ENCODE measurements at regions not wholly inside any gene's neighbourhood (a gene's known extent, or its start where the extent isn't known, plus 50 kb on each side); places are given as distances from the start of the nearest gene placed in this dataset.

DNA sequence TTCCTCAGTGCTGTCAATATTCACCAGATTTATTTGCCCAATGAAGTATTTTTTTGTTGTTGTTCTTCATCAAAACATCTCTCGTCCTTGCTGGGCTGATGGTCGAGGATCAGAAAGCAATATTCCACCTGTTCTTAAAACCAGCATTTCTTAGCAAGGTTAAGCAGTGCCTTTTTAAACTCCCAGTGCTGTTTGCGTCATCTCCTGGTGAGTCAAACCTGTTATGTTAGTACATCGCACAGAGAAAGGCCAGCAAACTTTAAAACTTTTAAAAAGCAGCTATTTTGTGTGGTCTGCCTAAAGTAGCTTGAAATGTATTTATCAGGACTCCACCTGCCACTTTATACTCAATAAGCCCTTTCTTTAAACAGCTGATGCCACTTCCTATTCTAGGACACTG lies 802.0 kb downstream of the KCNA4 start:
- TF ChIP-seq ARNTL (CRISPR knock-in tag; IDR thresholded peaks at IDR 0.05; ENCODE audit: borderline replicate concordance, low read depth) (no peak), OSR1 (CRISPR knock-in tag; IDR thresholded peaks at IDR 0.05) (no peak), TOX (CRISPR knock-in tag; IDR thresholded peaks at IDR 0.05; ENCODE audit: borderline replicate concordance) (no peak), ZNF70 (CRISPR knock-in tag; IDR thresholded peaks at IDR 0.05) (no peak), TCF4 (CRISPR knock-in tag; IDR thresholded peaks at IDR 0.05; ENCODE audit: borderline replicate concordance) (no peak), GLIS3 (CRISPR knock-in tag; IDR thresholded peaks at IDR 0.05) (no peak), RARB (CRISPR knock-in tag; IDR thresholded peaks at IDR 0.05) (no peak), ZC3H10 (CRISPR knock-in tag; IDR thresholded peaks at IDR 0.05) (no peak), ISL1 (CRISPR knock-in tag; IDR thresholded peaks at IDR 0.05) (no peak)
- TF ChIP-seq, protein P1, sequence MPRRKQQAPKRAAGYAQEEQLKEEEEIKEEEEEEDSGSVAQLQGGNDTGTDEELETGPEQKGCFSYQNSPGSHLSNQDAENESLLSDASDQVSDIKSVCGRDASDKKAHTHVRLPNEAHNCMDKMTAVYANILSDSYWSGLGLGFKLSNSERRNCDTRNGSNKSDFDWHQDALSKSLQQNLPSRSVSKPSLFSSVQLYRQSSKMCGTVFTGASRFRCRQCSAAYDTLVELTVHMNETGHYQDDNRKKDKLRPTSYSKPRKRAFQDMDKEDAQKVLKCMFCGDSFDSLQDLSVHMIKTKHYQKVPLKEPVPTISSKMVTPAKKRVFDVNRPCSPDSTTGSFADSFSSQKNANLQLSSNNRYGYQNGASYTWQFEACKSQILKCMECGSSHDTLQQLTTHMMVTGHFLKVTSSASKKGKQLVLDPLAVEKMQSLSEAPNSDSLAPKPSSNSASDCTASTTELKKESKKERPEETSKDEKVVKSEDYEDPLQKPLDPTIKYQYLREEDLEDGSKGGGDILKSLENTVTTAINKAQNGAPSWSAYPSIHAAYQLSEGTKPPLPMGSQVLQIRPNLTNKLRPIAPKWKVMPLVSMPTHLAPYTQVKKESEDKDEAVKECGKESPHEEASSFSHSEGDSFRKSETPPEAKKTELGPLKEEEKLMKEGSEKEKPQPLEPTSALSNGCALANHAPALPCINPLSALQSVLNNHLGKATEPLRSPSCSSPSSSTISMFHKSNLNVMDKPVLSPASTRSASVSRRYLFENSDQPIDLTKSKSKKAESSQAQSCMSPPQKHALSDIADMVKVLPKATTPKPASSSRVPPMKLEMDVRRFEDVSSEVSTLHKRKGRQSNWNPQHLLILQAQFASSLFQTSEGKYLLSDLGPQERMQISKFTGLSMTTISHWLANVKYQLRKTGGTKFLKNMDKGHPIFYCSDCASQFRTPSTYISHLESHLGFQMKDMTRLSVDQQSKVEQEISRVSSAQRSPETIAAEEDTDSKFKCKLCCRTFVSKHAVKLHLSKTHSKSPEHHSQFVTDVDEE (CRISPR knock-in tag; IDR thresholded peaks at IDR 0.05): no peak
- TF ChIP-seq, protein P2, sequence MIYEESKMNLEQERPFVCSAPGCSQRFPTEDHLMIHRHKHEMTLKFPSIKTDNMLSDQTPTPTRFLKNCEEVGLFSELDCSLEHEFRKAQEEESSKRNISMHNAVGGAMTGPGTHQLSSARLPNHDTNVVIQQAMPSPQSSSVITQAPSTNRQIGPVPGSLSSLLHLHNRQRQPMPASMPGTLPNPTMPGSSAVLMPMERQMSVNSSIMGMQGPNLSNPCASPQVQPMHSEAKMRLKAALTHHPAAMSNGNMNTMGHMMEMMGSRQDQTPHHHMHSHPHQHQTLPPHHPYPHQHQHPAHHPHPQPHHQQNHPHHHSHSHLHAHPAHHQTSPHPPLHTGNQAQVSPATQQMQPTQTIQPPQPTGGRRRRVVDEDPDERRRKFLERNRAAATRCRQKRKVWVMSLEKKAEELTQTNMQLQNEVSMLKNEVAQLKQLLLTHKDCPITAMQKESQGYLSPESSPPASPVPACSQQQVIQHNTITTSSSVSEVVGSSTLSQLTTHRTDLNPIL (CRISPR knock-in tag; IDR thresholded peaks at IDR 0.05; ENCODE audit: low read depth): no peak
- TF ChIP-seq, protein P3, sequence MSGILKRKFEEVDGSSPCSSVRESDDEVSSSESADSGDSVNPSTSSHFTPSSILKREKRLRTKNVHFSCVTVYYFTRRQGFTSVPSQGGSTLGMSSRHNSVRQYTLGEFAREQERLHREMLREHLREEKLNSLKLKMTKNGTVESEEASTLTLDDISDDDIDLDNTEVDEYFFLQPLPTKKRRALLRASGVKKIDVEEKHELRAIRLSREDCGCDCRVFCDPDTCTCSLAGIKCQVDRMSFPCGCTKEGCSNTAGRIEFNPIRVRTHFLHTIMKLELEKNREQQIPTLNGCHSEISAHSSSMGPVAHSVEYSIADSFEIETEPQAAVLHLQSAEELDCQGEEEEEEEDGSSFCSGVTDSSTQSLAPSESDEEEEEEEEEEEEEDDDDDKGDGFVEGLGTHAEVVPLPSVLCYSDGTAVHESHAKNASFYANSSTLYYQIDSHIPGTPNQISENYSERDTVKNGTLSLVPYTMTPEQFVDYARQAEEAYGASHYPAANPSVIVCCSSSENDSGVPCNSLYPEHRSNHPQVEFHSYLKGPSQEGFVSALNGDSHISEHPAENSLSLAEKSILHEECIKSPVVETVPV (CRISPR knock-in tag; IDR thresholded peaks at IDR 0.05): no peak
- TF ChIP-seq, protein P4, sequence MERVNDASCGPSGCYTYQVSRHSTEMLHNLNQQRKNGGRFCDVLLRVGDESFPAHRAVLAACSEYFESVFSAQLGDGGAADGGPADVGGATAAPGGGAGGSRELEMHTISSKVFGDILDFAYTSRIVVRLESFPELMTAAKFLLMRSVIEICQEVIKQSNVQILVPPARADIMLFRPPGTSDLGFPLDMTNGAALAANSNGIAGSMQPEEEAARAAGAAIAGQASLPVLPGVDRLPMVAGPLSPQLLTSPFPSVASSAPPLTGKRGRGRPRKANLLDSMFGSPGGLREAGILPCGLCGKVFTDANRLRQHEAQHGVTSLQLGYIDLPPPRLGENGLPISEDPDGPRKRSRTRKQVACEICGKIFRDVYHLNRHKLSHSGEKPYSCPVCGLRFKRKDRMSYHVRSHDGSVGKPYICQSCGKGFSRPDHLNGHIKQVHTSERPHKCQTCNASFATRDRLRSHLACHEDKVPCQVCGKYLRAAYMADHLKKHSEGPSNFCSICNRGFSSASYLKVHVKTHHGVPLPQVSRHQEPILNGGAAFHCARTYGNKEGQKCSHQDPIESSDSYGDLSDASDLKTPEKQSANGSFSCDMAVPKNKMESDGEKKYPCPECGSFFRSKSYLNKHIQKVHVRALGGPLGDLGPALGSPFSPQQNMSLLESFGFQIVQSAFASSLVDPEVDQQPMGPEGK (CRISPR knock-in tag; IDR thresholded peaks at IDR 0.05; ENCODE audit: borderline replicate concordance): no peak
- no peak for ATAC-seq

DNA sequence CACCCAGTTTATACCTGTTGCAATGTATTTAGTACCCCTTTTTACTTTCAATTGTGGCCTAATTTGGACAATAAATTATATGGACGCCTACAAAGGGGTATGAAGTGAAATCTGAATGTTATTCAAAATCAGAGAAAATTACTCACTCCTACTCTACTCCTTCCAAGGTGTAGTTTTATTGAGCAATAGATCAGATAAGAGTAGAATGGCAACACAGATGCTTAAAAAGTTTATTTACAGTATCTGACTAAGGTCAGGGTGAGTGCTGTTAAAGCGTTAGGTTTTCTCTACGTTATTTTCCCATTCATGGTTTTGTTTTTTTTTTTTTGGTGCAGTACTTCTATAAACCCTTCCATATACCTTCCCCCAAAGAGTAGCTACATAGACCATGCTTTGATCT lies 805.6 kb downstream of the KCNA4 start:
- no peak for ATAC-seq
- TF ChIP-seq ESRRG (CRISPR knock-in tag; IDR thresholded peaks at IDR 0.05) (no peak), ZNF565 (CRISPR knock-in tag; conservative IDR thresholded peaks at IDR 0.05; ENCODE audit: low read depth) (no peak), GLIS3 (CRISPR knock-in tag; IDR thresholded peaks at IDR 0.05) (no peak), ZFP3 (CRISPR knock-in tag; IDR thresholded peaks at IDR 0.05) (no peak), ARNTL (CRISPR knock-in tag; IDR thresholded peaks at IDR 0.05; ENCODE audit: borderline replicate concordance, low read depth) (no peak), ZNF8 (CRISPR knock-in tag; IDR thresholded peaks at IDR 0.05) (no peak), TOX (CRISPR knock-in tag; IDR thresholded peaks at IDR 0.05; ENCODE audit: borderline replicate concordance) (no peak), SNAI2 (CRISPR knock-in tag; IDR thresholded peaks at IDR 0.05) (no peak), PPARA (CRISPR knock-in tag; IDR thresholded peaks at IDR 0.05; ENCODE audit: borderline replicate concordance) (no peak), CSDC2 (CRISPR knock-in tag; IDR thresholded peaks at IDR 0.05) (no peak)
- TF ChIP-seq, protein P2 (CRISPR knock-in tag; IDR thresholded peaks at IDR 0.05; ENCODE audit: low read depth): no peak
- TF ChIP-seq, protein P4 (CRISPR knock-in tag; IDR thresholded peaks at IDR 0.05; ENCODE audit: borderline replicate concordance): no peak
- TF ChIP-seq, protein P1 (CRISPR knock-in tag; IDR thresholded peaks at IDR 0.05): no peak
- TF ChIP-seq, protein P5, sequence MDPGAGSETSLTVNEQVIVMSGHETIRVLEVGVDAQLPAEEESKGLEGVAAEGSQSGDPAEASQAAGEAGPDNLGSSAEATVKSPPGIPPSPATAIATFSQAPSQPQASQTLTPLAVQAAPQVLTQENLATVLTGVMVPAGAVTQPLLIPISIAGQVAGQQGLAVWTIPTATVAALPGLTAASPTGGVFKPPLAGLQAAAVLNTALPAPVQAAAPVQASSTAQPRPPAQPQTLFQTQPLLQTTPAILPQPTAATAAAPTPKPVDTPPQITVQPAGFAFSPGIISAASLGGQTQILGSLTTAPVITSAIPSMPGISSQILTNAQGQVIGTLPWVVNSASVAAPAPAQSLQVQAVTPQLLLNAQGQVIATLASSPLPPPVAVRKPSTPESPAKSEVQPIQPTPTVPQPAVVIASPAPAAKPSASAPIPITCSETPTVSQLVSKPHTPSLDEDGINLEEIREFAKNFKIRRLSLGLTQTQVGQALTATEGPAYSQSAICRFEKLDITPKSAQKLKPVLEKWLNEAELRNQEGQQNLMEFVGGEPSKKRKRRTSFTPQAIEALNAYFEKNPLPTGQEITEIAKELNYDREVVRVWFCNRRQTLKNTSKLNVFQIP (CRISPR knock-in tag; IDR thresholded peaks at IDR 0.05; ENCODE audit: borderline replicate concordance, low read depth): no peak
